GM23338 (cell line): ENCODE measurements at regions not wholly inside any gene's neighbourhood (a gene's known extent, or its start where the extent isn't known, plus 50 kb on each side); places are given as distances from the start of the nearest gene placed in this dataset.

Experiments used
- ATAC-seq: fragments of 200-7000 bp; cut with Tn5 transposase; 3 replicates; pipeline ENCODE4 v1.9.1; 2020
- DNase-seq: peaks from one replicate; pipeline ENCODE4 v3.0.0-alpha.2; 2015; ENCODE audit warnings: low spot score
- H2AFZ ChIP-seq: fragments of 200-600 bp; sonication (generic); 2 replicates; pipeline ENCODE4 v1.8.0; 2016; ENCODE audit warnings: antibody characterized with exemption, mild to moderate bottlenecking, moderate library complexity
- H3F3A ChIP-seq: fragments of 200-600 bp; sonication (generic); replicated peaks from 2 replicates; pipeline ENCODE4 v1.8.0; 2017; ENCODE audit warnings: antibody characterized with exemption, mixed run types, low read depth
- H3K27ac ChIP-seq: fragments of 200-600 bp; sonication (generic); 2 replicates; pipeline ENCODE4 v1.6.1; 2016; ENCODE audit warnings: low read depth
- H3K27me3 ChIP-seq: fragments of 200-600 bp; sonication (generic); 2 replicates; pipeline ENCODE4 v1.8.0; 2016; ENCODE audit warnings: mild to moderate bottlenecking, mixed run types, moderate library complexity; ENCODE audit not compliant: insufficient read depth
- H3K36me3 ChIP-seq: fragments of 200-600 bp; sonication (generic); 2 replicates; pipeline ENCODE4 v1.8.0; 2016; ENCODE audit warnings: mild to moderate bottlenecking; ENCODE audit not compliant: insufficient read depth
- H3K4me1 ChIP-seq: fragments of 200-600 bp; sonication (generic); 2 replicates; pipeline ENCODE4 v1.8.0; 2016; ENCODE audit warnings: mild to moderate bottlenecking, moderate library complexity; ENCODE audit not compliant: insufficient read depth
- H3K4me2 ChIP-seq: fragments of 200-600 bp; sonication (generic); 2 replicates; pipeline ENCODE4 v1.7.1; 2017; ENCODE audit warnings: mixed run types
- H3K4me3 ChIP-seq: fragments of 200-600 bp; sonication (generic); 2 replicates; pipeline ENCODE4 v1.6.1; 2016; ENCODE audit warnings: mixed run types
- H3K79me2 ChIP-seq: fragments of 200-600 bp; sonication (generic); replicated peaks from 2 replicates; pipeline ENCODE4 v1.8.0; 2017; ENCODE audit warnings: mild to moderate bottlenecking; ENCODE audit not compliant: insufficient read depth
- H3K9me2 ChIP-seq: fragments of 200-600 bp; sonication (generic); 2 replicates; pipeline ENCODE4 v1.8.0; 2017; ENCODE audit not compliant: insufficient read depth
- H4K20me1 ChIP-seq: fragments of 200-600 bp; sonication (generic); replicated peaks from 2 replicates; pipeline ENCODE4 v1.8.0; 2017; ENCODE audit warnings: mild to moderate bottlenecking; ENCODE audit not compliant: insufficient read depth
- H3K27ac Mint-ChIP-seq: 2 replicates; pipeline ENCODE4 v1.8.0; 2020; ENCODE audit warnings: inconsistent platforms, mild to moderate bottlenecking, moderate library complexity, mixed read lengths
- H3K27me3 Mint-ChIP-seq: 3 replicates; pipeline ENCODE4 v1.8.0; 2022; ENCODE audit warnings: low read depth, mild to moderate bottlenecking, moderate library complexity, mixed read lengths, inconsistent platforms; ENCODE audit not compliant: insufficient read depth, poor library complexity
- H3K36me3 Mint-ChIP-seq: 3 replicates; pipeline ENCODE4 v1.8.0; 2021; ENCODE audit warnings: low read depth, mild to moderate bottlenecking, inconsistent platforms, moderate library complexity, mixed read lengths
- H3K4me1 Mint-ChIP-seq: 3 replicates; pipeline ENCODE4 v1.8.0; 2020; ENCODE audit warnings: mild to moderate bottlenecking, inconsistent platforms, mixed read lengths
- H3K4me3 Mint-ChIP-seq: 3 replicates; pipeline ENCODE4 v1.8.0; 2021; ENCODE audit warnings: moderate library complexity, mild to moderate bottlenecking, inconsistent platforms, mixed read lengths
- H3K9me3 Mint-ChIP-seq: 3 replicates; pipeline ENCODE4 v1.8.0; 2020; ENCODE audit warnings: moderate library complexity, mild to moderate bottlenecking, inconsistent platforms, mixed read lengths
- CREB1 ChIP-seq: fragments of 250-450 bp; sonication (Bioruptor Pico); IDR thresholded peaks from 2 replicates; pipeline ENCODE4 v1.5.0; 2020; ENCODE audit warnings: low read depth, mild to moderate bottlenecking, moderate library complexity
- CTCF ChIP-seq, 2 experiments: fragments of 200-600 bp in 1 of 2; sonication (generic) in 1 of 2; conservative IDR thresholded peaks; 2 replicates each; pipeline versions ENCODE4 v1.5.1 to v1.6.1; 2016 to 2017; ENCODE audit warnings: antibody characterized with exemption in 2 of 2, low read depth in 2 of 2, mild to moderate bottlenecking in 2 of 2, moderate library complexity in 1 of 2
- ETS1 ChIP-seq: IDR thresholded peaks from 2 replicates; pipeline ENCODE4 v1.6.1; 2016; ENCODE audit warnings: antibody characterized with exemption
- EZH2 ChIP-seq: fragments of 200-600 bp; sonication (generic); IDR thresholded peaks from one replicate; pipeline ENCODE4 v1.8.0; 2017; ENCODE audit warnings: antibody characterized with exemption, mild to moderate bottlenecking, low read depth; ENCODE audit not compliant: unreplicated experiment
- EZH2phosphoT487 ChIP-seq: fragments of 200-600 bp; sonication (generic); IDR thresholded peaks from one replicate; pipeline ENCODE4 v1.8.1; 2018; ENCODE audit warnings: antibody characterized with exemption; ENCODE audit not compliant: unreplicated experiment
- JUNB ChIP-seq: IDR thresholded peaks from one replicate; pipeline ENCODE4 v1.6.1; 2016; ENCODE audit warnings: antibody characterized with exemption; ENCODE audit not compliant: unreplicated experiment
- NANOG ChIP-seq: IDR thresholded peaks from 2 replicates; pipeline ENCODE4 v1.6.1; 2016; ENCODE audit warnings: antibody characterized with exemption, borderline replicate concordance
- POLR2AphosphoS5 ChIP-seq: IDR thresholded peaks from 2 replicates; pipeline ENCODE4 v1.6.1; 2016; ENCODE audit warnings: antibody characterized with exemption, low read depth
- REST ChIP-seq: IDR thresholded peaks from one replicate; pipeline ENCODE4 v1.6.1; 2018; ENCODE audit warnings: antibody characterized with exemption; ENCODE audit not compliant: unreplicated experiment
- STAT1 ChIP-seq: IDR thresholded peaks from one replicate; pipeline ENCODE4 v1.6.1; 2016; ENCODE audit warnings: antibody characterized with exemption; ENCODE audit not compliant: unreplicated experiment
- ZNF114 ChIP-seq: fragments of 250-450 bp; sonication (Bioruptor Pico); IDR thresholded peaks from 2 replicates; pipeline ENCODE4 v1.5.0; 2020; ENCODE audit warnings: mild to moderate bottlenecking, moderate library complexity
- ZNF331 ChIP-seq: fragments of 250-450 bp; sonication (Bioruptor Pico); IDR thresholded peaks from 2 replicates; pipeline ENCODE4 v1.5.0; 2020; ENCODE audit warnings: low read depth, mild to moderate bottlenecking, moderate library complexity
- ZNF462 ChIP-seq: fragments of 250-450 bp; sonication (Bioruptor Pico); IDR thresholded peaks from 2 replicates; pipeline ENCODE4 v1.5.0; 2020; ENCODE audit warnings: mild to moderate bottlenecking, moderate library complexity

GRCh38 chr4:66216252-66216651, 546.0 kb upstream of the EPHA5 start:
- no peak overlapping the region for H3K27ac ChIP-seq
- H3K27me3 ChIP-seq = no peaks in the 10 kb centered on the region
- Mint-ChIP-seq H3K4me3 (no peak overlapping the region), H3K36me3 (no peaks in the 10 kb centered on the region), H3K27me3 (no peaks in the 10 kb centered on the region), H3K27ac (no peak overlapping the region), H3K4me1 (no peaks in the 10 kb centered on the region), H3K9me3 (no peaks in the 10 kb centered on the region)
- H3K79me2 ChIP-seq = no peaks in the 10 kb centered on the region
- no peak overlapping the region for H3K4me2 ChIP-seq
- no peak overlapping the region for H2AFZ ChIP-seq
- H3K36me3 ChIP-seq = no peaks in the 10 kb centered on the region
- TF ChIP-seq POLR2AphosphoS5 (no peak), STAT1 (no peak), ZNF462 (CRISPR knock-in tag) (no peak), ZNF331 (CRISPR knock-in tag) (no peak), CREB1 (no peak), ZNF114 (no peak), REST (no peak), EZH2phosphoT487 (no peak), EZH2 (no peak), NANOG (no peak), ETS1 (no peak), CTCF (conservative IDR thresholded peaks at IDR 0.05; ENCODE audit: low read depth in 2 of 2) (no peak), JUNB (no peak)
- H3K4me3 ChIP-seq = no peak overlapping the region
- no peaks in the 10 kb centered on the region for H4K20me1 ChIP-seq
- H3K9me2 ChIP-seq = peaks cover 4% of the 10 kb centered on the region; the same call in 1 of the 2 replicates
- ATAC-seq (no peak), DNase-seq (no peak)
- H3K4me1 ChIP-seq = no peaks in the 10 kb centered on the region
- H3F3A ChIP-seq = no peaks in the 10 kb centered on the region
